PC-3 (cell line): ENCODE measurements at regions not wholly inside any gene's neighbourhood (a gene's known extent, or its start where the extent isn't known, plus 50 kb on each side); places are given as distances from the start of the nearest gene placed in this dataset.

Experiments used
- ATAC-seq: fragments of 200-7000 bp; cut with Tn5 transposase; 2 replicates; pipeline ENCODE4 v1.9.1; 2020; ENCODE audit warnings: mild to moderate bottlenecking, moderate library complexity
- BruUV-seq: library from RNA; stranded (reverse); fragments of 400-500 nt; replicated peaks from 2 replicates; lab custom pipeline; 2021; lab: Mats Ljungman, UMichigan
- CTCF ChIA-PET: fragments of 300-600 bp; sonication (Branson Sonifier 250); formaldehyde crosslinking; loops from one replicate; lab custom pipeline; 2022; ENCODE audit warnings: antibody characterized with exemption; lab: Charles Lee
- POLR2A ChIA-PET: fragments of 300-600 bp; sonication (Branson Sonifier 250); formaldehyde crosslinking; loops from one replicate; lab custom pipeline; 2022; ENCODE audit warnings: antibody characterized with exemption; ENCODE audit not compliant: unreplicated experiment; lab: Charles Lee
- DNase-seq: peaks from one replicate; pipeline ENCODE4 v3.0.0-alpha.2; 2015
- H2AFZ ChIP-seq: fragments of 300-600 bp; sonication (generic); 2 replicates; pipeline ENCODE4 v1.6.0; 2016; ENCODE audit warnings: antibody characterized with exemption, low read length
- H3F3A ChIP-seq: fragments of 300-600 bp; sonication (generic); one replicate; pipeline ENCODE4 v1.6.0; 2017; ENCODE audit warnings: antibody characterized with exemption, low read length, control low read depth, mild to moderate bottlenecking; ENCODE audit not compliant: unreplicated experiment
- H3K27ac ChIP-seq: fragments of 300-600 bp; sonication (generic); 2 replicates; pipeline ENCODE4 v1.5.1; 2016; ENCODE audit warnings: mild to moderate bottlenecking, low read length
- H3K27me3 ChIP-seq: fragments of 300-600 bp; sonication (generic); 2 replicates; pipeline ENCODE4 v1.6.1; 2016; ENCODE audit warnings: low read length, mixed read lengths
- H3K36me3 ChIP-seq: fragments of 300-600 bp; sonication (generic); 2 replicates; pipeline ENCODE4 v1.6.1; 2016; ENCODE audit warnings: low read depth, mixed run types, low read length, mixed read lengths
- H3K4me1 ChIP-seq: fragments of 300-600 bp; sonication (generic); 2 replicates; pipeline ENCODE4 v1.5.1; 2016; ENCODE audit warnings: low read length; ENCODE audit not compliant: insufficient read depth
- H3K4me2 ChIP-seq: fragments of 300-600 bp; sonication (generic); 2 replicates; pipeline ENCODE4 v1.6.0; 2016; ENCODE audit warnings: low read length
- H3K4me3 ChIP-seq: fragments of 300-600 bp; sonication (generic); 2 replicates; pipeline ENCODE4 v1.5.1; 2016; ENCODE audit warnings: mild to moderate bottlenecking, low read length, mixed read lengths
- H3K79me2 ChIP-seq: fragments of 300-600 bp; sonication (generic); 2 replicates; pipeline ENCODE4 v1.6.1; 2017; ENCODE audit warnings: low read length, mixed read lengths
- H3K9ac ChIP-seq: fragments of 300-600 bp; sonication (generic); 2 replicates; pipeline ENCODE4 v1.6.0; 2016; ENCODE audit warnings: mild to moderate bottlenecking, low read length
- H3K9me2 ChIP-seq: fragments of 300-600 bp; sonication (generic); replicated peaks from 2 replicates; pipeline ENCODE4 v1.6.1; 2016; ENCODE audit warnings: mixed run types, low read length, mixed read lengths
- H3K9me3 ChIP-seq: fragments of 300-600 bp; sonication (generic); 2 replicates; pipeline ENCODE4 v1.6.1; 2016; ENCODE audit warnings: low read length, mixed read lengths
- H4K20me1 ChIP-seq: fragments of 300-600 bp; sonication (generic); 2 replicates; pipeline ENCODE4 v1.6.1; 2016; ENCODE audit warnings: low read length, mixed read lengths
- EZH2 ChIP-seq: fragments of 300-600 bp; sonication (generic); IDR thresholded peaks from one replicate; pipeline ENCODE4 v1.6.1; 2017; ENCODE audit warnings: antibody characterized with exemption, mild to moderate bottlenecking, low read length; ENCODE audit not compliant: unreplicated experiment
- EZH2phosphoT487 ChIP-seq: fragments of 300-600 bp; sonication (generic); IDR thresholded peaks from 2 replicates; pipeline ENCODE4 v1.6.1; 2018; ENCODE audit warnings: mild to moderate bottlenecking, antibody characterized with exemption, low read length, borderline replicate concordance
- intact Hi-C: fragments of 100-400 bp; cut with micrococcal nuclease; formaldehyde crosslinking; loops from 2 replicates; pipeline ENCODE4 v1.9.0; 2023
- TF ChIP-seq, protein P1 (sequence below): fragments of 300-600 bp; sonication (generic); conservative IDR thresholded peaks from 2 replicates; pipeline ENCODE4 v1.5.1; 2017; ENCODE audit warnings: antibody characterized with exemption, low read depth, mild to moderate bottlenecking, low read length

- Histone ChIP-seq H3F3A (peaks cover 5% of the 10 kb centered on the region), H3K79me2 (peaks cover 29% of the 10 kb centered on the region), H3K27me3 (no peaks in the 10 kb centered on the region), H2AFZ (no peak overlapping the region), H4K20me1 (no peaks in the 10 kb centered on the region), H3K4me3 (0 out of 2 replicates have a peak overlapping the region, but pooled peaks have one; percentile 30), H3K27ac (no peak overlapping the region), H3K9me2 (no peaks in the 10 kb centered on the region), H3K9me3 (no peaks in the 10 kb centered on the region), H3K4me1 (peaks cover 24% of the 10 kb centered on the region), H3K36me3 (no peaks in the 10 kb centered on the region), H3K9ac (no peak overlapping the region), H3K4me2 (peak overlapping the region; percentile 60)
- BruUV-seq = no TSS peak
- intact Hi-C loops = no loop called here
- no peak for ATAC-seq
- CTCF ChIA-PET = no interaction called here
- POLR2A ChIA-PET = no interaction called here
- DNase-seq = peak; percentile 31
- no peak for TF ChIP-seq EZH2
- no peak for TF ChIP-seq EZH2phosphoT487
- TF ChIP-seq, protein P1, sequence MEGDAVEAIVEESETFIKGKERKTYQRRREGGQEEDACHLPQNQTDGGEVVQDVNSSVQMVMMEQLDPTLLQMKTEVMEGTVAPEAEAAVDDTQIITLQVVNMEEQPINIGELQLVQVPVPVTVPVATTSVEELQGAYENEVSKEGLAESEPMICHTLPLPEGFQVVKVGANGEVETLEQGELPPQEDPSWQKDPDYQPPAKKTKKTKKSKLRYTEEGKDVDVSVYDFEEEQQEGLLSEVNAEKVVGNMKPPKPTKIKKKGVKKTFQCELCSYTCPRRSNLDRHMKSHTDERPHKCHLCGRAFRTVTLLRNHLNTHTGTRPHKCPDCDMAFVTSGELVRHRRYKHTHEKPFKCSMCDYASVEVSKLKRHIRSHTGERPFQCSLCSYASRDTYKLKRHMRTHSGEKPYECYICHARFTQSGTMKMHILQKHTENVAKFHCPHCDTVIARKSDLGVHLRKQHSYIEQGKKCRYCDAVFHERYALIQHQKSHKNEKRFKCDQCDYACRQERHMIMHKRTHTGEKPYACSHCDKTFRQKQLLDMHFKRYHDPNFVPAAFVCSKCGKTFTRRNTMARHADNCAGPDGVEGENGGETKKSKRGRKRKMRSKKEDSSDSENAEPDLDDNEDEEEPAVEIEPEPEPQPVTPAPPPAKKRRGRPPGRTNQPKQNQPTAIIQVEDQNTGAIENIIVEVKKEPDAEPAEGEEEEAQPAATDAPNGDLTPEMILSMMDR = no peak
Observed at GRCh38 chr16:85168732-85169256, 56.5 kb upstream of the CIBAR2 start.

GRCh38 chr16:85169333-85170065 is 57.2 kb upstream of the CIBAR2 start:
- H3K9me2 ChIP-seq = no peaks in the 10 kb centered on the region
- H3K4me1 ChIP-seq = peaks cover 30% of the 10 kb centered on the region
- no TSS peak for BruUV-seq
- TF ChIP-seq EZH2 (no peak), EZH2phosphoT487 (no peak)
- TF ChIP-seq, protein P1 = no peak
- H4K20me1 ChIP-seq = no peaks in the 10 kb centered on the region
- DNase-seq (no peak), ATAC-seq (no peak)
- ChIA-PET CTCF (no interaction called here), POLR2A (no interaction called here)
- no peaks in the 10 kb centered on the region for H3K9me3 ChIP-seq
- H3F3A ChIP-seq = peaks cover 5% of the 10 kb centered on the region
- no peak overlapping the region for H3K9ac ChIP-seq
- no peak overlapping the region for H3K27ac ChIP-seq
- H3K36me3 ChIP-seq = no peaks in the 10 kb centered on the region
- H2AFZ ChIP-seq = no peak overlapping the region
- H3K27me3 ChIP-seq = no peaks in the 10 kb centered on the region
- H3K79me2 ChIP-seq = peaks cover 34% of the 10 kb centered on the region
- H3K4me3 ChIP-seq = peak overlapping the region; percentile 50
- intact Hi-C loops = no loop called here
- H3K4me2 ChIP-seq = peak overlapping the region; percentile 67

GRCh38 chr16:85170066-85170491 is 57.8 kb upstream of the CIBAR2 start:
- no peak overlapping the region for H3K27ac ChIP-seq

More at GRCh38 chr16:85170066-85170491, 57.8 kb upstream of the CIBAR2 start:
- no peak overlapping the region for H3K9ac ChIP-seq
- peaks cover 5% of the 10 kb centered on the region for H3F3A ChIP-seq
- no TSS peak for BruUV-seq
- TF ChIP-seq EZH2phosphoT487 (no peak), EZH2 (no peak)
- TF ChIP-seq, protein P1 = no peak
- peak overlapping the region; percentile 89 for H3K4me2 ChIP-seq
- H3K4me3 ChIP-seq = no peak overlapping the region
- ChIA-PET CTCF (no interaction called here), POLR2A (no interaction called here)
- H2AFZ ChIP-seq = no peak overlapping the region
- H3K27me3 ChIP-seq = no peaks in the 10 kb centered on the region
- no peaks in the 10 kb centered on the region for H3K36me3 ChIP-seq
- no peaks in the 10 kb centered on the region for H3K9me3 ChIP-seq
- H3K79me2 ChIP-seq = peaks cover 39% of the 10 kb centered on the region
- ATAC-seq (no peak), DNase-seq (no peak)
- H4K20me1 ChIP-seq = no peaks in the 10 kb centered on the region
- intact Hi-C loops = no loop called here
- H3K9me2 ChIP-seq = no peaks in the 10 kb centered on the region
- H3K4me1 ChIP-seq = peaks cover 36% of the 10 kb centered on the region
